ENCODE measurements at regions not wholly inside any gene's neighbourhood (a gene's known extent, or its start where the extent isn't known, plus 50 kb on each side); places are given as distances from the start of the nearest gene placed in this dataset.

DNA sequence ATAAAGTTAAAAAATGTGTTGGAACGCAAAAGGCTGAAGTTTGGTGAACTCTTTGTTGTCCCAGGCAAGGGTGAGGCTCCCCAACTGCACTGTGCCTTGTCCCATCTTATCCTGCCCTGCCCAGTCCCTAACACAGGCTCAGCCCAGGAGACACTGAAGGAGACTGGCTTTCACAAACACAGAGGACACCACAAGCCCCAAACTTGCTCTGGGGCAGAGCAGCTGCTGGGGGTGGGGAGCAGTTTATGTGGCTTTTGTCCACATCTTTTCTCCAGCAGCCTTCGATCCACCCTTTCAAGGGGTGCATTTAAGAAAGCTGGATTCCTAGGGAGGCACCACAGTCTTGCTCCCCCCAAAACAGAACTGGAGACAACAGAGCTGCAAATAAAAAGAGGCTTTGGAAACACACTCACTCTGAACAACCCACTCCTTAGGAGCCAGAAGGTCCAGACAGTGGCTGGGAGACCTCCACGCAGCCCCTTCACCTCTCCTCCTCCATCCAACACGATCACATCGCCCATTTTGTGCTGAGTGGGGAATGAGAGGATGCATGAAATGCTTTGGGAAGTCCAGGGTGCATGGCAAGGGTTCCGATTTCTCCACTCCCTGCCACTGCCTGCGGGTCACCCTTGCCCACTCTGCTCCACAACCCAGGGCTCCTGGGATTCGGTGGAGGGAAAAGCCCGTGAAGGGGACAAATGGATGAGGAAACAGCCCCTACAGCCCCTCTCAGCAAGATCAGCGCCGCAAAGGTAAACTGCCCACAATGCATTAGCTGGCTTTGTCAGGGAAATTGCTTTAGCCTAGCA, 260.5 kb upstream of the TLE3 start:
- Histone ChIP-seq H3K9me3 (no peaks in the 10 kb centered on the region), H3K4me1 (no peaks in the 10 kb centered on the region), H3K27ac (no peak overlapping the region), H3K27me3 (no peaks in the 10 kb centered on the region), H3K4me3 (no peak overlapping the region), H3K36me3 (no peaks in the 10 kb centered on the region)
- DNase-seq, result no peak
- no peak for ATAC-seq
- no peak for FAIRE-seq
- 86% methylated on average over 11 of the region's 11 CpGs for WGBS, 2 donors
- intact Hi-C loops (cut with DNase I), result no loop called here
- TF ChIP-seq, protein P1, sequence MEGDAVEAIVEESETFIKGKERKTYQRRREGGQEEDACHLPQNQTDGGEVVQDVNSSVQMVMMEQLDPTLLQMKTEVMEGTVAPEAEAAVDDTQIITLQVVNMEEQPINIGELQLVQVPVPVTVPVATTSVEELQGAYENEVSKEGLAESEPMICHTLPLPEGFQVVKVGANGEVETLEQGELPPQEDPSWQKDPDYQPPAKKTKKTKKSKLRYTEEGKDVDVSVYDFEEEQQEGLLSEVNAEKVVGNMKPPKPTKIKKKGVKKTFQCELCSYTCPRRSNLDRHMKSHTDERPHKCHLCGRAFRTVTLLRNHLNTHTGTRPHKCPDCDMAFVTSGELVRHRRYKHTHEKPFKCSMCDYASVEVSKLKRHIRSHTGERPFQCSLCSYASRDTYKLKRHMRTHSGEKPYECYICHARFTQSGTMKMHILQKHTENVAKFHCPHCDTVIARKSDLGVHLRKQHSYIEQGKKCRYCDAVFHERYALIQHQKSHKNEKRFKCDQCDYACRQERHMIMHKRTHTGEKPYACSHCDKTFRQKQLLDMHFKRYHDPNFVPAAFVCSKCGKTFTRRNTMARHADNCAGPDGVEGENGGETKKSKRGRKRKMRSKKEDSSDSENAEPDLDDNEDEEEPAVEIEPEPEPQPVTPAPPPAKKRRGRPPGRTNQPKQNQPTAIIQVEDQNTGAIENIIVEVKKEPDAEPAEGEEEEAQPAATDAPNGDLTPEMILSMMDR (IDR thresholded peaks at IDR 0.05), result no peak

DNA sequence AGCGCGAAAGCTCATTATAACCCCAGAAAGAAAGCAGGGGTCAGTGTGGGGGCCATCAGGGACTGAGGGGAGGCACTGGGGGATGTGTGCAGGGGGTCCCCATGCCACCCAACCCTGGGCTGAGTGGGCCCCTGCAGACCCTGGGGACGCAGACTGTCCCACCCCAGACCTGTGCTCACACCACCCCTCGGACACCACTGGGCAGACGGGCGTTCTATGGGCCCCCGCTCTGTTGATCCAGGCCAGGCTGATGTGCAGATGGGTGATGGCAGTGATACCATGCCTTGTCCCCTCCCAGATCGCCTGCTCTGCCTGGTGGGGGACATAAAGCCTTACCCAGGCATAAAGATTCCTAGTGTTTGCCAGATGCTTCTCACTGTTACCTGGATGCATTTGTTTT, 259.7 kb upstream of the TLE3 start:
- H3K36me3 ChIP-seq, result no peaks in the 10 kb centered on the region
- H3K4me3 ChIP-seq, result no peak overlapping the region
- intact Hi-C loops (cut with DNase I), result no loop called here
- H3K9me3 ChIP-seq, result no peaks in the 10 kb centered on the region
- 89 to 94% methylated on average over 8 of the region's 8 CpGs for WGBS, 2 donors
- H3K4me1 ChIP-seq, result no peaks in the 10 kb centered on the region
- TF ChIP-seq, protein P1 (IDR thresholded peaks at IDR 0.05), result no peak
- DNase-seq (no peak), ATAC-seq (no peak), FAIRE-seq (no peak)
- H3K27me3 ChIP-seq, result no peaks in the 10 kb centered on the region
- no peak overlapping the region for H3K27ac ChIP-seq

DNA sequence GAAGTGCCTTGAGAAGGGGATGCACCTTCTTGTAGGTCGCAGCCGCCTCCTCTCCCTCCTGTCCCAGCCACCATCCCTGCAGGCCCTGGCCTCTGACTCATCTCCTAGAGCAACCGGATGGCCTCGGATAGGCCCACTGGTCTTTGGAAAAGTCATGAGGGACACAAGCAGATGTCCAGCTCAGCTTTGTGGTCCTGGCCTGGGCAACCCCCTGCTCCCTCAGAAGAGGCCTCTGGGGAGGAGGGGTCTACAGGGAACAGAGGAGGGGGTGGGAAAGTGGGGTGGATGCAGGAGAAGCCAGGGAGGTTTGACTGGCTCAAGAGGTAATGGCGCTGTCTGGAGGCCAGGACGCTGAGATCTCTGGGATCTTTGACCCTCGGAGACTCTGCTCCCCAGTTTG, 259.2 kb upstream of the TLE3 start:
- Histone ChIP-seq H3K36me3 (no peaks in the 10 kb centered on the region), H3K9me3 (no peaks in the 10 kb centered on the region), H3K4me3 (no peak overlapping the region), H3K4me1 (no peaks in the 10 kb centered on the region), H3K27ac (no peak overlapping the region), H3K27me3 (no peaks in the 10 kb centered on the region)
- intact Hi-C loops (cut with DNase I), result no loop called here
- 92% methylated on average over 7 of the region's 7 CpGs for WGBS, 2 donors
- ATAC-seq (no peak), DNase-seq (no peak), FAIRE-seq (no peak)
- TF ChIP-seq, protein P1 (IDR thresholded peaks at IDR 0.05), result no peak

DNA sequence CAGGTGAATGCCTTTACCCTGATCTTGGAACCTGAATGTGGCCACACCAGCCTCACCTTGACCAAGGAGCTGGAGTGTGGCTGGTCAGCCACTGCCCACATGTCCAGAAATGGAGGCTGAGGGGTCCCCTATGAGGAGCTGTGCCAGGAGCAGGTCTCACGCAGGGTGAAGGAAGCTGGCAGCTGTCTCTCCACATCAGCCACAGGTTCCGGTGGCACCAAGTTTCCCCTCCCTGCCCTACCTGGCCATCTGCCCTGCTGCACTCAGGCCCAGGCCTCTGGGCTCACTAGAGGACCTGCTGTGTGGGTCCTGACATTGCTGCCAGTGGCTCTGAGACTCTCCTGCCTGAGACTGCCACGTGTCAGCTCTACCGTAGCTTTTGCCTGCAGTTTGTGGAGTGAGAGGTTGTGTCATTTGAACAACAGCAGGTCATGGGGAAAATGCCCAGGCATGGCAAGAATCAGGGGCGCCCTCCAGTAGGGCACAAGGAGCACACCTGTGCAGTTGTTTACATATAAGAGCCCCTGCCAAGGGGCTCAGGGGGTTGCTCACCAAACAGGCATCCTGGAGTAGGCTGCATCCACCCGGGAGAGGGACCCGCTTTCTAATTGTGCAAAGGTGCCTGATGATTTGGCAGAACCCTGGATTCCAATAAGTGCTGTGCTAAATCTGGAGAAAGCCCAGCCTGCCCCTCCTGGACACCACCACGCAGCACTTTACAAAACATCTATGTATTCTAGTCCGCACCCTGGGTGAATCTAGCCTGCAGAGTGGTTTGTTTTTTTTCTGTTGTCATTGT, 258.5 kb upstream of the TLE3 start:
- no peak overlapping the region for H3K4me3 ChIP-seq
- no peaks in the 10 kb centered on the region for H3K36me3 ChIP-seq
- H3K27ac ChIP-seq, result no peak overlapping the region
- no peak for DNase-seq
- H3K9me3 ChIP-seq, result no peaks in the 10 kb centered on the region
- TF ChIP-seq, protein P1 (IDR thresholded peaks at IDR 0.05), result no peak
- H3K4me1 ChIP-seq, result no peaks in the 10 kb centered on the region
- intact Hi-C loops (cut with DNase I), result no loop called here
- ATAC-seq, result no peak
- FAIRE-seq, result no peak
- H3K27me3 ChIP-seq, result no peaks in the 10 kb centered on the region
- WGBS, 2 donors, result 86 to 91% methylated on average over 9 of the region's 9 CpGs
